Trophoblast cell (in vitro differentiated cells and primary cell): ENCODE measurements at regions not wholly inside any gene's neighbourhood (a gene's known extent, or its start where the extent isn't known, plus 50 kb on each side); places are given as distances from the start of the nearest gene placed in this dataset.

Experiments used
- DNase-seq, 2 donors: peaks; one replicate each; pipeline ENCODE4 v3.0.0-alpha.2; 2016
- H2AFZ ChIP-seq: 2 replicates; pipeline ENCODE4 v1.6.1; 2013; ENCODE audit warnings: low read length, moderate library complexity, mild to moderate bottlenecking; ENCODE audit not compliant: insufficient read depth, poor library complexity
- H2AK5ac ChIP-seq: 2 replicates; pipeline ENCODE4 v1.6.1; 2013; ENCODE audit warnings: mild to moderate bottlenecking, low read length
- H2BK120ac ChIP-seq: 2 replicates; pipeline ENCODE4 v1.6.1; 2013; ENCODE audit warnings: low read length, mild to moderate bottlenecking, moderate library complexity; ENCODE audit not compliant: insufficient read depth, poor library complexity
- H2BK12ac ChIP-seq: 2 replicates; pipeline ENCODE4 v1.6.1; 2013; ENCODE audit warnings: mild to moderate bottlenecking, low read length, moderate library complexity
- H2BK5ac ChIP-seq: 2 replicates; pipeline ENCODE4 v1.6.1; 2013; ENCODE audit warnings: low read length, low read depth, moderate library complexity, mild to moderate bottlenecking; ENCODE audit not compliant: poor library complexity
- H3K14ac ChIP-seq: 2 replicates; pipeline ENCODE4 v1.6.1; 2013; ENCODE audit warnings: mild to moderate bottlenecking, low read length
- H3K18ac ChIP-seq: 2 replicates; pipeline ENCODE4 v1.6.1; 2013; ENCODE audit warnings: mild to moderate bottlenecking, low read length
- H3K23ac ChIP-seq: 2 replicates; pipeline ENCODE4 v1.6.1; 2013; ENCODE audit warnings: low read length
- H3K27ac ChIP-seq: 2 replicates; pipeline ENCODE4 v1.5.1; 2013; ENCODE audit warnings: low read depth, mild to moderate bottlenecking, inconsistent platforms, low read length, moderate library complexity
- H3K27me3 ChIP-seq: 2 replicates; pipeline ENCODE4 v1.6.1; 2013; ENCODE audit warnings: inconsistent platforms, mild to moderate bottlenecking, low read length, moderate library complexity; ENCODE audit not compliant: insufficient read depth
- H3K36me3 ChIP-seq, 2 experiments: 1 replicate in 1 of 2; 2 replicates in 1 of 2; pipeline ENCODE4 v1.6.1; 2013; ENCODE audit warnings: low read length in 2 of 2, mild to moderate bottlenecking in 2 of 2, moderate library complexity in 1 of 2; ENCODE audit not compliant: insufficient read depth in 2 of 2, control insufficient read depth in 1 of 2
- H3K4ac ChIP-seq: 2 replicates; pipeline ENCODE4 v1.6.1; 2013; ENCODE audit warnings: low read depth, mild to moderate bottlenecking, low read length, moderate library complexity
- H3K4me1 ChIP-seq, 2 experiments: 1 replicate in 1 of 2; 2 replicates in 1 of 2; pipeline ENCODE4 v1.6.1; 2013; ENCODE audit warnings: low read length in 2 of 2, mild to moderate bottlenecking in 2 of 2, moderate library complexity in 1 of 2; ENCODE audit not compliant: insufficient read depth in 2 of 2, control insufficient read depth in 1 of 2
- H3K4me2 ChIP-seq: 2 replicates; pipeline ENCODE4 v1.6.1; 2013; ENCODE audit warnings: inconsistent platforms, mild to moderate bottlenecking, low read length, moderate library complexity
- H3K4me3 ChIP-seq: 2 replicates; pipeline ENCODE4 v1.5.1; 2013; ENCODE audit warnings: mild to moderate bottlenecking, low read depth, low read length, inconsistent platforms
- H3K79me1 ChIP-seq: one replicate; pipeline ENCODE4 v1.6.1; 2013; ENCODE audit warnings: low read length
- H3K79me2 ChIP-seq: 2 replicates; pipeline ENCODE4 v1.6.1; 2013; ENCODE audit warnings: low read length, mild to moderate bottlenecking; ENCODE audit not compliant: control insufficient read depth, insufficient read depth, poor library complexity
- H3K9ac ChIP-seq: 2 replicates; pipeline ENCODE4 v1.6.1; 2013; ENCODE audit warnings: mild to moderate bottlenecking, low read length
- H3K9me3 ChIP-seq: 2 replicates; pipeline ENCODE4 v1.6.1; 2013; ENCODE audit warnings: low read depth, mild to moderate bottlenecking, control low read depth, inconsistent platforms, low read length; ENCODE audit not compliant: insufficient read depth
- H4K12ac ChIP-seq: 2 replicates; pipeline ENCODE4 v1.6.1; 2013; ENCODE audit warnings: low read depth, mild to moderate bottlenecking, low read length, moderate library complexity
- H4K8ac ChIP-seq: 2 replicates; pipeline ENCODE4 v1.6.1; 2013; ENCODE audit warnings: low read depth, mild to moderate bottlenecking, low read length, moderate library complexity
- H4K91ac ChIP-seq: one replicate; pipeline ENCODE4 v1.6.1; 2013; ENCODE audit warnings: low read depth, mild to moderate bottlenecking, low read length, moderate library complexity
- WGBS: extraction: QIAGEN DNeasy Blood & Tissue Kit; methylation state at CpG from one replicate; pipeline ENCODE4 v1.1.7; 2013; ENCODE audit warnings: missing lambda C conversion rate; ENCODE audit not compliant: insufficient read length, insufficient coverage; ENCODE audit errors: extremely low coverage; 5-methylcytosine and 5-hydroxymethylcytosine counted together

- H2AK5ac ChIP-seq, result no peak overlapping the region
These were observed 156.4 kb downstream of the RDH14 start for GRCh38 chr2:18403921-18404522.

GRCh38 chr2:18402831-18403230 is 157.6 kb downstream of the RDH14 start:
- H2BK12ac ChIP-seq, result no peak overlapping the region
- H3K9ac ChIP-seq, result no peak overlapping the region
- no peak overlapping the region for H2AFZ ChIP-seq
- no peak for DNase-seq
- no peak overlapping the region for H2AK5ac ChIP-seq
- H3K9me3 ChIP-seq, result no peaks in the 10 kb centered on the region
- no peak overlapping the region for H2BK120ac ChIP-seq
- no peak overlapping the region for H3K23ac ChIP-seq
- no peak overlapping the region for H3K18ac ChIP-seq
- no peak overlapping the region for H3K4ac ChIP-seq
- H4K12ac ChIP-seq, result no peak overlapping the region
- H3K4me1 ChIP-seq, result peaks cover 0 to 2% of the 10 kb centered on the region in 2 experiments
- no peaks in the 10 kb centered on the region for H3K79me2 ChIP-seq
- H4K8ac ChIP-seq, result no peak overlapping the region
- no peak overlapping the region for H4K91ac ChIP-seq
- H3K27me3 ChIP-seq, result no peaks in the 10 kb centered on the region
- no peaks in the 10 kb centered on the region for H3K36me3 ChIP-seq
- H3K79me1 ChIP-seq, result no peaks in the 10 kb centered on the region
- WGBS, result no CpG with 5 or more reads among the region's 2 CpGs
- no peak overlapping the region for H2BK5ac ChIP-seq
- no peak overlapping the region for H3K4me3 ChIP-seq
- no peak overlapping the region for H3K4me2 ChIP-seq
- H3K27ac ChIP-seq, result no peak overlapping the region
- H3K14ac ChIP-seq, result no peak overlapping the region

More at GRCh38 chr2:18403921-18404522, 156.4 kb downstream of the RDH14 start:
- H3K4me3 ChIP-seq, result no peak overlapping the region
- H3K4me1 ChIP-seq, result peaks cover 0 to 2% of the 10 kb centered on the region in 2 experiments
- no peak overlapping the region for H4K91ac ChIP-seq
- no peaks in the 10 kb centered on the region for H3K79me2 ChIP-seq
- H3K9ac ChIP-seq, result no peak overlapping the region
- WGBS, result no CpG with 5 or more reads among the region's 4 CpGs
- H3K18ac ChIP-seq, result no peak overlapping the region
- H3K27ac ChIP-seq, result no peak overlapping the region
- no peak overlapping the region for H2BK12ac ChIP-seq
- no peak overlapping the region for H4K12ac ChIP-seq
- no peak overlapping the region for H4K8ac ChIP-seq
- H2BK5ac ChIP-seq, result no peak overlapping the region
- H3K14ac ChIP-seq, result no peak overlapping the region
- peak overlapping the region; percentile 27 for H3K4me2 ChIP-seq
- H3K79me1 ChIP-seq, result no peaks in the 10 kb centered on the region
- peak in 1 of 2 donors; percentile 24 for DNase-seq
- H3K27me3 ChIP-seq, result no peaks in the 10 kb centered on the region
- H2AFZ ChIP-seq, result no peak overlapping the region
- H3K36me3 ChIP-seq, result no peaks in the 10 kb centered on the region
- H2BK120ac ChIP-seq, result no peak overlapping the region
- H3K23ac ChIP-seq, result no peak overlapping the region
- no peaks in the 10 kb centered on the region for H3K9me3 ChIP-seq
- H3K4ac ChIP-seq, result no peak overlapping the region

- H3K4me2 ChIP-seq, result no peak overlapping the region
- H3K9ac ChIP-seq, result no peak overlapping the region
- no peak overlapping the region for H3K4ac ChIP-seq
- H2AFZ ChIP-seq, result no peak overlapping the region
- H3K14ac ChIP-seq, result no peak overlapping the region
- no peak overlapping the region for H3K4me3 ChIP-seq
- no peaks in the 10 kb centered on the region for H3K79me1 ChIP-seq
- H2BK12ac ChIP-seq, result no peak overlapping the region
- peaks cover 0 to 2% of the 10 kb centered on the region in 2 experiments for H3K4me1 ChIP-seq
- H3K18ac ChIP-seq, result no peak overlapping the region
- H4K8ac ChIP-seq, result no peak overlapping the region
- no peaks in the 10 kb centered on the region for H3K9me3 ChIP-seq
- H3K36me3 ChIP-seq, result no peaks in the 10 kb centered on the region
- no peak overlapping the region for H4K12ac ChIP-seq
- no CpG with 5 or more reads among the region's 4 CpGs for WGBS
- no peak overlapping the region for H2AK5ac ChIP-seq
- no peak overlapping the region for H3K27ac ChIP-seq
- no peak overlapping the region for H4K91ac ChIP-seq
- H3K23ac ChIP-seq, result no peak overlapping the region
- no peak overlapping the region for H2BK120ac ChIP-seq
- DNase-seq, result no peak
- H3K79me2 ChIP-seq, result no peaks in the 10 kb centered on the region
- no peak overlapping the region for H2BK5ac ChIP-seq
- H3K27me3 ChIP-seq, result no peaks in the 10 kb centered on the region
These were observed 159.0 kb downstream of the RDH14 start for GRCh38 chr2:18401471-18401870.

- Histone ChIP-seq H3K4ac (no peak overlapping the region), H2BK12ac (no peak overlapping the region), H3K36me3 (no peaks in the 10 kb centered on the region), H2AK5ac (no peak overlapping the region), H4K8ac (no peak overlapping the region), H4K91ac (no peak overlapping the region), H3K9ac (no peak overlapping the region), H2BK5ac (no peak overlapping the region), H3K14ac (no peak overlapping the region), H3K4me1 (peaks cover 0 to 2% of the 10 kb centered on the region in 2 experiments), H4K12ac (no peak overlapping the region), H3K9me3 (no peaks in the 10 kb centered on the region), H3K23ac (no peak overlapping the region), H3K79me1 (no peaks in the 10 kb centered on the region), H2BK120ac (no peak overlapping the region), H3K27ac (no peak overlapping the region), H3K27me3 (no peaks in the 10 kb centered on the region), H3K18ac (no peak overlapping the region), H3K79me2 (no peaks in the 10 kb centered on the region), H3K4me3 (no peak overlapping the region), H3K4me2 (no peak overlapping the region), H2AFZ (no peak overlapping the region)
- DNase-seq, result no peak
- no CpG with 5 or more reads among the region's 5 CpGs for WGBS
These were observed 160.9 kb downstream of the RDH14 start for GRCh38 chr2:18399601-18400000.
